MM.1S (cell line): ENCODE measurements at regions not wholly inside any gene's neighbourhood (a gene's known extent, or its start where the extent isn't known, plus 50 kb on each side); places are given as distances from the start of the nearest gene placed in this dataset.

Source experiments
- DNase-seq: peaks from one replicate; pipeline ENCODE4 v3.0.0-alpha.2; 2015
- H2AFZ ChIP-seq: fragments of 300-600 bp; sonication (generic); 2 replicates; pipeline ENCODE4 v1.6.0; 2016; ENCODE audit warnings: antibody characterized with exemption, low read length
- H3F3A ChIP-seq: fragments of 300-600 bp; sonication (generic); 2 replicates; pipeline ENCODE4 v1.6.1; 2016; ENCODE audit warnings: mild to moderate bottlenecking, antibody characterized with exemption, low read length, moderate library complexity, mixed read lengths; ENCODE audit not compliant: insufficient read depth
- H3K27ac ChIP-seq: fragments of 300-600 bp; sonication (generic); 2 replicates; pipeline ENCODE4 v1.5.1; 2016; ENCODE audit warnings: mild to moderate bottlenecking, low read length
- H3K27me3 ChIP-seq: fragments of 300-600 bp; sonication (generic); replicated peaks from 2 replicates; pipeline ENCODE4 v1.6.0; 2016; ENCODE audit warnings: low read length; ENCODE audit not compliant: insufficient read depth
- H3K36me3 ChIP-seq: fragments of 300-600 bp; sonication (generic); replicated peaks from 2 replicates; pipeline ENCODE4 v1.6.1; 2016; ENCODE audit warnings: mild to moderate bottlenecking, low read length, mixed read lengths; ENCODE audit not compliant: insufficient read depth
- H3K4me1 ChIP-seq: fragments of 300-600 bp; sonication (generic); 2 replicates; pipeline ENCODE4 v1.6.1; 2016; ENCODE audit warnings: low read length, mixed read lengths
- H3K4me2 ChIP-seq: fragments of 300-600 bp; sonication (generic); 2 replicates; pipeline ENCODE4 v1.6.0; 2016; ENCODE audit warnings: low read depth, low read length
- H3K4me3 ChIP-seq: fragments of 300-600 bp; sonication (generic); 2 replicates; pipeline ENCODE4 v1.5.1; 2016; ENCODE audit warnings: low read length, mixed read lengths
- H3K79me2 ChIP-seq: fragments of 300-600 bp; sonication (generic); 2 replicates; pipeline ENCODE4 v1.6.1; 2016; ENCODE audit warnings: mixed run types, low read length, mixed read lengths
- H3K9ac ChIP-seq: fragments of 300-600 bp; sonication (generic); 2 replicates; pipeline ENCODE4 v1.6.1; 2016; ENCODE audit warnings: low read length, mixed read lengths
- H3K9me2 ChIP-seq: fragments of 300-600 bp; sonication (generic); replicated peaks from 2 replicates; pipeline ENCODE4 v1.6.1; 2016; ENCODE audit warnings: mild to moderate bottlenecking, low read length, mixed read lengths; ENCODE audit not compliant: insufficient read depth
- H3K9me3 ChIP-seq: fragments of 300-600 bp; sonication (generic); replicated peaks from 2 replicates; pipeline ENCODE4 v1.6.1; 2016; ENCODE audit warnings: mild to moderate bottlenecking, low read length, mixed read lengths; ENCODE audit not compliant: insufficient read depth
- H4K20me1 ChIP-seq: fragments of 300-600 bp; sonication (generic); 2 replicates; pipeline ENCODE4 v1.6.1; 2016; ENCODE audit warnings: mild to moderate bottlenecking, low read length, moderate library complexity, mixed read lengths; ENCODE audit not compliant: insufficient read depth
- EZH2 ChIP-seq: fragments of 300-600 bp; sonication (generic); optimal IDR thresholded peaks from 2 replicates; pipeline ENCODE3; 2017; ENCODE audit warnings: low read depth, mild to moderate bottlenecking, antibody characterized with exemption, low read length, mixed read lengths
- EZH2phosphoT487 ChIP-seq: fragments of 300-600 bp; sonication (generic); IDR thresholded peaks from 2 replicates; pipeline ENCODE4 v1.6.1; 2018; ENCODE audit warnings: antibody characterized with exemption, low read length
- TF ChIP-seq, protein P1 (sequence below): fragments of 300-600 bp; sonication (generic); IDR thresholded peaks from 2 replicates; pipeline ENCODE4 v1.5.1; 2016; ENCODE audit warnings: antibody characterized with exemption, low read length, mixed read lengths

DNA sequence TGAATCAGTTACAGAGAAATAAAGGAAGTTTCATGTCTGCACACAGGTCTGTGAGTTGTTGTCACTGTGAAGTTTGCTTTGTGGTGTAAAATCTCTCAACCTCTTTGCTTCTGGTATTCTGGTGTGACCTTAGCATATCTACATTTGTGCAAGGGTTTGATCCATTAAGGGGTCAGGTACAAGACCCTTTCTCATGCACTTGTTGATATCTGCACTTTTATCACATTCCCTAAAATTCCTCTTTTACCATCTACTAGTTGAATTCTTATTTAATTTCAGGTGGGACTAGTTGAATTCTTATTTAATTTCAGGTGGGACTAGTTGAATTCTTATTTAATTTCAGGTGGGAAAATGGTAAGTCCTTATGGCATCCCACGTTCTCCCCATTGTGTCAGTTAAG, 306.7 kb upstream of the ZNF608 start:
- H3K9me2 ChIP-seq = no peaks in the 10 kb centered on the region
- DNase-seq = no peak
- H3K4me1 ChIP-seq = no peaks in the 10 kb centered on the region
- H3K36me3 ChIP-seq = no peaks in the 10 kb centered on the region
- H3K4me2 ChIP-seq = no peak overlapping the region
- H3K79me2 ChIP-seq = no peaks in the 10 kb centered on the region
- H3F3A ChIP-seq = no peaks in the 10 kb centered on the region
- no peaks in the 10 kb centered on the region for H3K9me3 ChIP-seq
- H2AFZ ChIP-seq = no peak overlapping the region
- H3K27me3 ChIP-seq = no peaks in the 10 kb centered on the region
- no peak overlapping the region for H3K9ac ChIP-seq
- TF ChIP-seq EZH2 (no peak), EZH2phosphoT487 (no peak)
- TF ChIP-seq, protein P1, sequence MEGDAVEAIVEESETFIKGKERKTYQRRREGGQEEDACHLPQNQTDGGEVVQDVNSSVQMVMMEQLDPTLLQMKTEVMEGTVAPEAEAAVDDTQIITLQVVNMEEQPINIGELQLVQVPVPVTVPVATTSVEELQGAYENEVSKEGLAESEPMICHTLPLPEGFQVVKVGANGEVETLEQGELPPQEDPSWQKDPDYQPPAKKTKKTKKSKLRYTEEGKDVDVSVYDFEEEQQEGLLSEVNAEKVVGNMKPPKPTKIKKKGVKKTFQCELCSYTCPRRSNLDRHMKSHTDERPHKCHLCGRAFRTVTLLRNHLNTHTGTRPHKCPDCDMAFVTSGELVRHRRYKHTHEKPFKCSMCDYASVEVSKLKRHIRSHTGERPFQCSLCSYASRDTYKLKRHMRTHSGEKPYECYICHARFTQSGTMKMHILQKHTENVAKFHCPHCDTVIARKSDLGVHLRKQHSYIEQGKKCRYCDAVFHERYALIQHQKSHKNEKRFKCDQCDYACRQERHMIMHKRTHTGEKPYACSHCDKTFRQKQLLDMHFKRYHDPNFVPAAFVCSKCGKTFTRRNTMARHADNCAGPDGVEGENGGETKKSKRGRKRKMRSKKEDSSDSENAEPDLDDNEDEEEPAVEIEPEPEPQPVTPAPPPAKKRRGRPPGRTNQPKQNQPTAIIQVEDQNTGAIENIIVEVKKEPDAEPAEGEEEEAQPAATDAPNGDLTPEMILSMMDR = no peak
- no peak overlapping the region for H3K27ac ChIP-seq
- no peaks in the 10 kb centered on the region for H4K20me1 ChIP-seq
- no peak overlapping the region for H3K4me3 ChIP-seq

DNA sequence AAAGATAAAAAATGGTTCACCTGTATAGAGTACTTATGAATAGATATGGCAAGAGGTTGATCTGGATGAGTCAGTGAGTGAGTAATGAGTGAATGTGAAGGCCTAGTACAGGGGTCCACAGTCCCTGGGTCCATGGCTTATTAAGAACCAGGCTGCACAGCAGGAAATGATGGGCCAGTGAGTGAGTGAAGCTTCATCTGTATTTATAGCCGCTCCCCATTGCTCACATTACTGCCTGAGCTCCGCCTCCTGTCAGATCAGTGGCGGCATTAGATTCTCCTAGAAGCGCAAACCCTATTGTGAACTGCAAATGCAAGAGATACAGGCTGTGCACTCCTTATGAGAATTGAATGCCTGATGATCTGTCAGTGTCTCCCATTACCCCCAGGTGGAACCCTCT, 307.7 kb upstream of the ZNF608 start:
- no peaks in the 10 kb centered on the region for H3K79me2 ChIP-seq
- H4K20me1 ChIP-seq = no peaks in the 10 kb centered on the region
- H2AFZ ChIP-seq = no peak overlapping the region
- no peak overlapping the region for H3K27ac ChIP-seq
- no peak overlapping the region for H3K9ac ChIP-seq
- no peaks in the 10 kb centered on the region for H3K36me3 ChIP-seq
- H3K4me1 ChIP-seq = no peaks in the 10 kb centered on the region
- TF ChIP-seq EZH2 (no peak), EZH2phosphoT487 (no peak)
- TF ChIP-seq, protein P1 = no peak
- no peaks in the 10 kb centered on the region for H3K9me3 ChIP-seq
- no peaks in the 10 kb centered on the region for H3K9me2 ChIP-seq
- H3F3A ChIP-seq = no peaks in the 10 kb centered on the region
- H3K4me3 ChIP-seq = no peak overlapping the region
- no peak for DNase-seq
- no peak overlapping the region for H3K4me2 ChIP-seq
- H3K27me3 ChIP-seq = no peaks in the 10 kb centered on the region

DNA sequence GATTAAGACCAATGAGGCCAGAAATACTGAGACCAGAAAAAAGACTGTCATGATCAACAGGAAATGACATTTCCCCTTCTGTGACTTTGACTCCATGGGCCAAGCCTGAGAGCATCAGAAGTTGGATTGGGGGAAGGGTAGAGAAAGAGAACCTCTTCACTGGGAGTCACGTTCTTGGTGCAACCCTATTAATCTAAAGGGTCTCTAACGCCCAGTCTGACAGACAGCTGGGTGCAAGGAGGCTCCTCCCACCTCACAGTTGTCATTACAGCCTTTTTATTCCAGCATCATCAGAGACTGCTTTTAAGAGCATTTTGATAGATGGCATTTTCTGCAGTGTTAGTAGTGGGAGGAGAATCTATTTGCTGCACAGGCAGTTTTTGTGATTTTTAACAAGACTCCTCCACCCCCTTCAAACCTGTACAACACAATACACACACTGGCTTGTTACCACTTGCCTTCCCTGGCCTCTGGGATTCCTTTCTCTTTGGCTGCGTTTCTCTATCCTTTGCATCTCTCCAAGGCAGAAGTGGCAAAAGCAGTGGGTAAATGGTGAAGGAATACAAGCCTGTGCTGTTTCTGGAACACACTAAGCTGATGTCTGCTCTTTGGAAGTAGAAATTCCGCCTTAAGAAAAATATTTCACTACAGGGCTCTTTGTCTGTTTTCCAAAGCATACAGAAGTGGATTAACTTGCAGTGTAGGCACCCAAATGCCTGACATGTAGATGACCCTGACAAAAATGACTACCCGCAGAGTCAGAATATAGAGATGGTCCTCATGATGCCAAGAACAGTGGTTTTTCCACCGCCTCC, 310.4 kb upstream of the ZNF608 start:
- H2AFZ ChIP-seq = no peak overlapping the region

More for the DNA sequence above, 310.4 kb upstream of the ZNF608 start:
- H3F3A ChIP-seq = no peaks in the 10 kb centered on the region
- no peak for DNase-seq
- no peak overlapping the region for H3K9ac ChIP-seq
- H3K9me2 ChIP-seq = no peaks in the 10 kb centered on the region
- H3K36me3 ChIP-seq = no peaks in the 10 kb centered on the region
- H3K4me1 ChIP-seq = no peaks in the 10 kb centered on the region
- H3K27ac ChIP-seq = no peak overlapping the region
- no peak overlapping the region for H3K4me2 ChIP-seq
- no peak for TF ChIP-seq EZH2
- TF ChIP-seq, protein P1 = no peak
- TF ChIP-seq EZH2phosphoT487 = no peak
- H3K27me3 ChIP-seq = no peaks in the 10 kb centered on the region
- no peak overlapping the region for H3K4me3 ChIP-seq
- no peaks in the 10 kb centered on the region for H4K20me1 ChIP-seq
- no peaks in the 10 kb centered on the region for H3K79me2 ChIP-seq
- no peaks in the 10 kb centered on the region for H3K9me3 ChIP-seq
